HG03103 (cell line): ENCODE measurements at regions not wholly inside any gene's neighbourhood (a gene's known extent, or its start where the extent isn't known, plus 50 kb on each side); places are given as distances from the start of the nearest gene placed in this dataset.
"Not testable (repeated sequence)": the region's sequence is repeated elsewhere in the genome, so short reads cannot be mapped to it uniquely, and the experiment has no call there.

ENCODE experiments used
- ATAC-seq: cut with Tn5 transposase; IDR thresholded peaks from one replicate; pipeline ENCODE4 v1.9.1; 2021; ENCODE audit warnings: low read depth; ENCODE audit not compliant: unreplicated experiment

DNA sequence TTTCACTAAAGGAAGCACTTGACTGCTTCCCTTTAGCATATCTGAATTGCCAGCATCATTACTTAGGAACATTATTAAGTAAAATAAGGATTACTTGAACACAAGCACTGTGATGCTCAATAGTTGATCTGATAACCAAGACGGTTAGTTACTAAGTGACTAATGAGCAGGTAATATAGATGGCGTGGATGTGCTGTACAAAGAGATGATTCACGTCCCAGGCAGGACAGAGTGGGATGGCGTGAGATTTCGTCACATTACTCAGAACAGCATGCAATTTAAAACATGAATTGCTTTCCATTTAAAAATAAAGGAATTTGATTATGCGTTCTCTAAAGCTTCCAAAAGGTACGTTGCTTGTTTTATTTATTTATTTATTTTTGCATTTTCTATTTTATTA lies 240.0 kb upstream of the ARHGEF26 start:
- ATAC-seq, result no peak

DNA sequence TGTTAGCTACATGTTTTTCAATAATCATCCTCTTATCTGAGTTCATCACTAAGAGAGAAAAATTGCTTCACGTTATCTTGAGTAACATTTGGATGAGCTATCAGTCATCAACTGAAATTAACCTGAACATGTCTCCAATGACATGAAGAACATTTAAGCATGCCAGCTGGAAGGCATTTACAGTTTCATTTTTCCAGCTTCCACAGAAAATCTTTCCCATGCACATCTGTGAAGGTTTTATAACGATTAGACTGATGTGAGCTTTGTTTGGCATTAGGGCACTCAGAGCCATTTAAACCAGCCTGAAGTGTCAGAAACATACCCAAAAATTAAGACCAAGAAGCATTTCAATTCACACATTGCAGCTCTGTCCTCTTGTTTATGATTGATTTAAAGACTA lies 235.8 kb upstream of the ARHGEF26 start:
- ATAC-seq, result no peak

DNA sequence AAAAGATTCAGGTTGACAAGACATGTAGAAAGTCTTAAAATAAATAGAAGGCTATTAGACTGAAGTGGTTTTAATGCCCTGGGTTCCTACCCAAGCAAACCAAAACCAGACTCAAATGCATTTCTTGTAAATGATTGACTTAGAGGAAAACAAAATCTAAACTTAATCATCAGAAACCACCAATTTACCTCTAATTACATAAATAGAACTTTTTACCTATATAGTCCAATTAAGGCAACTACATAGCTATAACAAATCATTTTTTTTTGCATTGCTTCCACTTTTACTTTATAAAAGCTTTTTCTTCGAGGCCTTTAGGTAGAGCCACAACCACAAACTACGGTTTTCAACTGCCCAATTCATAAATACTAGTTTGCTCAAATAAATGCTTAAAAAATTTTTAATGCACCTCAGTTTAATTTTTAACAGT lies 231.3 kb upstream of the ARHGEF26 start:
- no peak for ATAC-seq

DNA sequence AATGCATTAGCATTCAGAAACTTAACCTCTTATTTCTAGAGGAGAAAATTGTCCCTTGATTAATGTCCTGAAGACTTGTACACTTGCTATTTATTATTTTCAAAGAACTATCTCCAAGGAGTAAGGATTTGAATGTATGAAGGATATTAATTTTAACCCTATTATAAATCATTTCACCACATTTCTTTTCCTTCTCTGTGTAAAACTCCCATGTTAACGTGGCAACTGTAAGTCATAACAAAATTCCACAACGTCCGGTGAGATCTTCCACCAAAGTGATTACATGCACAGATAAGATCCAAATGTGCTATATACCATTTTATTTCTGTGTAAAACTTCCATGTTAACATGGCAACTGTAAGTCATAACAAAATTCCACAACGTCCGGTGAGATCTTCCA lies 229.1 kb upstream of the ARHGEF26 start:
- ATAC-seq, result no peak

DNA sequence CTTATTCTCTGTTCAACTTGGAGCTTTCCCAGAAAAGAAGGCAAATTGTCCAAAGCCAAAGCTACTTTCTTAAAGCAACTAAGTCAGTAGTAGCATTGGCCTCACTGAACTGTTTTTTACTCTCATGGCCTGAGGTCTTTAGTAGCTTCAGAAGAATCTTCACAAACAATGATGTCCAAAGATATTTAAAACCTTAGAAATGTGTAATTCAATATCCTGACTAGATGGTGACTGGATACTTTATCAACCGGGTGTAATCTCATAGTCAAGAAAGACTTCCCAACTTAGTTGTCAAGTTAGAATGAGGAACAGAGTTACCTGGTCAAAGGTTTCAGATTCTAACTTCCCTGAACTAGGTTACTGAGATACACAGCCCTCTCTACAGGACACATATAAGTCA lies 226.3 kb upstream of the ARHGEF26 start:
- ATAC-seq, result no peak

DNA sequence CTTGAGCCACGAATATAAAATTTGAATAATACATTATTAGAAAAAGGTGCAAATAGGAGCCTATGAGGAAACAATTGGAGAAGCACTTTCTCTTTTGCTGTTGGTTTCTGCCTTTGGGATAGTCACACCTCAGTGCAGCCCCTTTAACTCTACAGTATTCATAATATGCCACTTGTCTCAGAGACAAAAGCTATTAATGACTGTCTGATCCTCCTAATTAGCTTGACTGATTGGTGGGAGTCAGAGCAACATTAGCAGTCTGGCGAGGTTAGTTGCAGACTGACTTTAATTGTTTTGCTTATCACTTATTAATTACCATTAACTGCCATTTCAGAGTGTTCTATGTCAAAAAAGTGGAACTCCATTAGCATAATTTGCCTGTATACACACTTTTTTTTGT lies 225.0 kb upstream of the ARHGEF26 start:
- no peak for ATAC-seq

DNA sequence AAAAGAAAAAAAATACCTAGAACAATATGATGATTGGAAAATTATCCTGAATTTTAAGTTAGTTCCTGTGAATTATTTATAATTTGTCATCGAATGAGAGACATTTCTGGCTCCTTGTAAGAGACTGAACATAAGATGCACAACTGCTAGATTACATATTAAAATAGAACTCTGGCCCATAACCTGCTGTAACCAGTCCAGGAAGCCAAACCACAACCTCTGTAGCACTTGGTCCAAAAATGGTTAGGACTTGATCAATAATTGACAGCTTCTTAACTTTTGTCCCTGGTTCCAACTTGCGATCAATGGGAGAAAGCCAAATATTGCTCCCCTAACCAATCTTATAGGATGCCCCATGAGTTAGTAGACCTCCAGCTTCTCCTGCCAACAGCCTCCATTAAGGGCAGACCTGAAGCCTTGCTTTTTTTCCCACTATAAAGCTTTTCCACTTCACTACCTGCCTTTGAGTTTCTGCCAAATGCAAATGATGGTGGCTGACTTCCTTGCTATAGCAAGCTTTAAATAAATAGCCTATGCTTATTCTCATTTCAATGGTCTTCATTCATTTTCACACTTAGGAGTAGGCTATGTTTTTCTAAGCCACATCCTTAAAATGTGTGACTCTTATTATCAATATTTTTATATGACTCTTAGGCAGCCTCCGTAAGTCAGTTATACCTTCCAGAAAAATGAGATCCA lies 224.0 kb upstream of the ARHGEF26 start:
- peak; percentile 61 for ATAC-seq

DNA sequence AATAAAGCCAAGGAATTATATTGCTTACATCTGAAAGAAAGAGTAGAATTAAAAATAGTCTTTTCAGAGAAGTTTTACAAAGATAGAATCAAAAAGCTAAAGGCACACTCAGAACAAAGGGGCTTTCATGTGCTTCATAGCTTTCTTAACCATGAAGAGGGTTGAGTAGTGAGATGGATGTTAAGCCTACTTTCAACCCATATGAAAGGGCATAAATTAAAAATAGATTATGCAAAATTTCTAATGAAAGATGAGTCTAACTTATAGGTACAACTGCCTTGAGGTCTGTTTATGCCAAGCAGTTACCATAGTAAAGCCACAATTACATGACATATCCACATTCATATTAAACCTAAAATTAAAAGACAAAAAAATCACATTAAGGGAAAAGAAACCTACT lies 223.3 kb upstream of the ARHGEF26 start:
- ATAC-seq, result peak; percentile 56

DNA sequence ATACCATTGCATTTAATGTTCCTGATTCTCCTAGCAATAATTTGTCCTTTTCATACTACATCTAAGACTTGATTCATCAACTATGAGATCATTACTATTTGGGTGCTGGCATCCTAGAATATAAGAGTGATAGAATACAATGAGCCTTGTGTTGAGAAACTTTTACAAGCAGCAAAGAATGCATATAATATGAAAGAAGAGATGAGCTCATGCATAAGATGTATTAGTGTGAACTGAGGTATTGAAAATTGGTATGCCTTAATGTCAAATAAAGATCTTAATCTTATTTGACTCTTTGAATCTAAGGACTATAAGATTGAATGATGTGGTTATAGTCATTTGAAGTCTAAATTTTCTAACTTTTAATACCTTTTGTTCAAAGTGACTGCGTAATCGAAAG lies 220.0 kb upstream of the ARHGEF26 start:
- ATAC-seq, result no peak

DNA sequence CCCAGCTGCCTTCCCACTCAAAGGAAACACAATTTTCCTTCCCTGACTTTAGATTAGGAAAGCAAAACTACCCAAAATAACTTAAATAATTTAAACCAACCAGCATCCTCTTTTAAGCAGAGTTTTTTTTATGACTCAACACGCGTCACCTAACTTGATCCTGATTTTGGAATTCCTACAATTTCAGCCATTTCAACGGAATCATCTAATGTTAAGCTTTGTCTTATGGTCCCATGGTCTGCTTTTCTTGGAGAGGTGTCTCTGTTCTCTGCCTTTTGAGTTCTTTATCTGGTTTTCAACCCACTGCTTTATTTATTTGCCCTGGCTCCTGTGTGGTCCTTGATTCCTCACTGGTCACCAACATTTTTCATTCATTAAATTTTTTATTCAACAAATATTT lies 219.2 kb upstream of the ARHGEF26 start:
- no peak for ATAC-seq

DNA sequence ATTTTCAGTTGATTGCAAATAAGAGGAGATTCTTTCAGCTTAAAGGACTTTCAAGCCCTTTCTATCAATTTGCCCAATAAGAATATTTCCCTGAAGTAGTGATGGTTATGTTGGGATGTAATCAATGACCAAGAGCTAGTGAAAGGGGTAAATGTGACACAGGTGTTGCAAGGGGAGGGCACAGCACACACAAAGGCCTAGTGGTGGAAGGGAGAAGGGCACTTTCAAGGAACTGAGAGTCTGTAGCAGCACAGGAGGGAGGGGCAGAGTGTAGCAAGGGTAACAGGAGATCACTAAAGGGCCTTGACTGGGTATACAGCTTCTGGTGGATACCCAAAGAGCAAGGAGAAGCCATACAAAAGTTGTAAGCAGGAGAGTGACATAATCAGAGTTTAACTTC lies 217.8 kb upstream of the ARHGEF26 start:
- ATAC-seq, result peak; percentile 85

DNA sequence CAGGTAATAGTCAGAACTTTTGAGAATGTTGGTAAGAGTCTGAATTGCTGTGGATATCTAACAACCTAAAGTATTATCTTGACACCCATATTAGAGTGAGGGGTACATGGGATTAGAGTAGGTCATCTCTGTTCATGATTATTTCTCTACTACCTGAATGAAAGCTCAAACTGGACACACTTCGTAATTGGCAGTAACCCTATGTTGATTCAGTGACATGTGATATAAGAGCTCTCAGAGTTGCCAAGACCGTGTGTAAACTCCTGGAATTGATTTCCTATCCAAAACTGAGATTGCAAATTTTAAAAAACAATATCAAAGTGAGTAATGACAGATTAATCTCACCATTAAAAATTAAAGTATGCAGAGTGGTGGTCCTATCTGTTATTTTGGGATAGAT lies 214.8 kb upstream of the ARHGEF26 start:
- no peak for ATAC-seq

DNA sequence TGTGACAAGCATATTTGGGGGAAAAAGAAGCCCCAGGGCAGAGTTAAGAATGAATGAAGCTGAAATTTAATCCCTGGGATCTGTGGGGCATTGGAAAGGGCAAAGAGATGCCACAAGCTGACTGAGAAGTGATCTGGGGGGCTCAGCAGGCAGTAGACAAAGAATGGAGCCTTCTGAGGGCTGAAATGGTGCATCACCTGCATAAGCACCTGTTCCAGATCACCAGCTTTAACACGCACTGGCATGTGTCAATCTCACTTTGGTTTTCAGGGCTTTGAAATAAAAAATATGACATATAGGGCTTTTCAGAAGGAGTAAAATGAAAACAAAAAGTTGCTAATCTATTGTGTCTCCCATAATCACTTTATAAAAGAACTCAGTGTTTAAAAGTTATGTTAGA lies 210.8 kb upstream of the ARHGEF26 start:
- no peak for ATAC-seq

DNA sequence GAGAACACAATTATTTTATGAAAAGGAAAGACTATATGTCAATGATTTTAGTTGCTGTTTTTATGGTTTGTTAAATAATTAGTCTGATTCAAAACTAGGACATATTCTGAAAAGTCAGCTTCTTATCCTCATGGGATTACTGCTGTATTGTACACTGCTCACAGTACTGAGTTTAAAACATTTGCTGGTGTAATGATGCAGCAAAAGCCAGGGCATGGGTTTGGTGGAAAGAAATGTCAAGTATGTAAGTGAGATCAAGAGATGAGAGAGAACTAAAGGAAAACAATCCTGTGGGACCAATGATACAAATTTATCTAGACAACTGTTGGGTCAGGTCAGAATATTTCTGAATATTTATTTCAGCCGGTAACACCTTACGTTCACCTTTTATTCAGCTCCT lies 210.1 kb upstream of the ARHGEF26 start:
- ATAC-seq, result no peak

DNA sequence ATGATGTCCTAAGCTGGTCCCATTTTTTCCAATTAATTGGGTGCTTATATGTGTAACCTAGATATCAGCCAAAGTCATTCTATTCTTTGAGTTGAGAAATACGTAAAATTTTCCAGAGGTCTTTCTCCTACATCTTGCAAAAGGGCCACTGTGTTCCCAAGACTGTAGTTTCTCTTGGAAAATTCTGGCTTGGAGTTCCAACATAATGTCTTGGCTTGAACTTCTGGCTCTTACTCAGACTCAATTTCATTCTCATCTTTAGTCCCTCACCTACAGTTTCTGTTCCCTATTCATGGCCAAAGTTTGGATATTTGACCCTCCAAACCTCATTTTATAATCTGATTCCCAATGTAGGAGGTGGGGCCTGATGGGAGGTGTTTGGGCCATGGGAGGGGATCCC lies 201.4 kb upstream of the ARHGEF26 start:
- no peak for ATAC-seq

DNA sequence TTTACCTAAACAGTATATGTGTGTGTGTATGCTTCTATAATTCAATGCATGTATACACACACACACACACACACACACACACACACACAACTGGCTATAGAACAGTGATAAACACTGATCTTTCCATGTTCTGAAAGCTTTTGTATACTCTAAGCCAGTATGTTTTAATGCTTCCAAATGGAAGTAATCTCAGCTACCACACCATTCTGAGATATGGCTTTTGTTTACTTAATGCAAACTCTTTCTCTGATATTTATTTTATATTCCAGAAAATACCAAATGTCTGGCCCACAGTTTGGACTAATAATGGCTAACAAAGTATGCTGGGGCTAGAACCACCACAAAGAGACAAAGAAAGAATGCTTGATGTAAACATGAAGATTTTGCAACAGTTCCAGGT lies 199.4 kb upstream of the ARHGEF26 start:
- no peak for ATAC-seq

DNA sequence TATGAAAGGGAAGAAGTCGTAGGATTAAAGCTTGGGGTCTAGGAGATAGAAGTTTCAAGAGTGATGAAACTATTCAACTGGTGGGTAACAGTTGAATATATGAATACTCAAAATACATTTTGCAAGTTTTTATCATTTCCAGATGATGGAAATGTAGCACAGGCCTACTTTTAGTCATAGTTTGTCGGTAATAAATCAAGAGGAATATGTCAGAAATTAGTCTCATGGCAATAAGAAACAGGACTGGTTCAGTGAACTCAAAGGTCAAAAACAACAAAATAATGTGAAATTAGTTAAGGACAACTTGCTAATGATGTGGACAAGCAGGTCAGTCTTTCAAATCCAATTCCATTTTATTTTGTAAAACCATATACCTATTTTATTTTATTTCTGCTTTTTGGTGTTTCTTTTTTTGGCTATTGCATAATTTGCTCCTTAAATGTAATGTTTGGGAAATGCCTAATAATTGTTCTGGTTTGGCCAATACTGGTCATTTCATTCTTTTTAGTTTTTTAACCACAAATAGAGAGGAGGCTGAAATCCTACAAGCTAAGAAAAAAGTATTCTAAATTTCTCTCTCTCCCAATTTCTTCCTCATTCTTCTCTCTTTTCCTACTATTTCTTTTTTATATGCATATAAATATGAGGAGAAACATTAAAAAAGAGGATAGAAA lies 195.2 kb upstream of the ARHGEF26 start:
- ATAC-seq, result no peak

DNA sequence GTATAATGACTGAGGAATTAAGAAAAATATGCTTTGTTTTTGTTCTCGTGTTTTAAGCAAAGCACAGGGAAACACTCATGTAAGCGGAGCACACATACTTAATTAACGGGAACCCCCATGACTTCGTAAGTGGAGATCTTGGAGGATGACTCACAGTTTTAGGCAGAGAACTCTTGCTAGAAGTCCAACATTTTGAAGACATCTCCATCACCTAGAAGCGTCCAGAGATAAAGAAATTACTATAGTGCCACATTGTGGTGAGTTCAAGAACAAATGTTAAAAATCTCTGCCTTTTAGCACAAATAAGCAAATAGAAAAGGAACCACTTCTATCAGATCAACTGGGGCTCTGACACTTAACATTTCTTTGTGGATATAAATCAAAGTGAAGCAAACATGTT lies 194.1 kb upstream of the ARHGEF26 start:
- ATAC-seq, result no peak

DNA sequence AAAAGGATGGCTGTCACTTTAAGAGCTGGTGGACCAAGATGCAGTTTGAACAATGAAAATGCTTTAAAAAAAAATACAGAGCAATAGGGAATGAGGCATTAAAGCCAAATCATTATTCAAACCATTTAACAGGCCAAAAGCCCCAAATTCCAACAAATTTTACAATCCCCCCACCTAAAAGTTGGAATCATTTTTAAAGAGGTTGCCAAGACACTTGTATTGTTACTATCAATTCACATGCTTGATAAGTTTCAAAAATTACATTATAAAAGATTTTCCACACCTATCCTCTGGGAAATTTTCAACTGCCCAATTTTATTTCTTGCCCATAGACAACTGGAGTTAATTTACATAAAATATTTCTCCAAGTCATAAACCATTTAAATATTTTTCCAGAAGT lies 192.3 kb upstream of the ARHGEF26 start:
- no peak for ATAC-seq

DNA sequence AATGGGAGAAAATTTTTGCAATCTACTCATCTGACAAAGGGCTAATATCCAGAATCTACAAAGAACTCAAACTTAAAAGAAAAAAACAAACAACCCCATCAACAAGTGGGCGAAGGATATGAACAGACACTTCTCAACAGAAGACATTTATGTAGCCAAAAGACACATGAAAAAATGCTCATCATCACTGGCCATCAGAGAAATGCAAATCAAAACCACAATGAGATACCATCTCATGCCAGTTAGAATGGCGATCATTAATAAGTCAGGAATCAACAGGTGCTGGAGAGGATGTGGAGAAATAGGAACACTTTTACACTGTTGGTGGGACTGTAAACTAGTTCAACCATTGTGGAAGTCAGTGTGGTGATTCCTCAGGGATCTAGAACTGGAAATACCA lies 187.7 kb upstream of the ARHGEF26 start:
- ATAC-seq, result not testable (repeated sequence)

DNA sequence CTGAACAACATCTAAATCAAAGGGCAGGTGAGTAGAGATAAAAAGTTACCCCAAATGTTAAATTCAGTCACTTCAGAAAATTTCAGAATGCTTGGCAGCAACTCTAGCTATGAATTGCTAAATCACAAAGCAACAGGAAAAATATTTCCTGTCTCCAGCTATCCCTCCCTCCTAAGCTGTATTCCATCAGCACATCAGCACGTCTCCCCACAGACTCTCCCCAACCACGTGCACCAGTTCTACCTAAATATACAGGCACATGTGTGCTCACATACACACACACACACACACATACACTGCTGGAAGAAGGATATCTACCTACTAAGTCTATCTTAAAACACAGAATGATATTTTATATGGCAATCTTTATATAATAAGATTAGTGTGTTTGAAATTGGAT lies 177.1 kb upstream of the ARHGEF26 start:
- no peak for ATAC-seq

DNA sequence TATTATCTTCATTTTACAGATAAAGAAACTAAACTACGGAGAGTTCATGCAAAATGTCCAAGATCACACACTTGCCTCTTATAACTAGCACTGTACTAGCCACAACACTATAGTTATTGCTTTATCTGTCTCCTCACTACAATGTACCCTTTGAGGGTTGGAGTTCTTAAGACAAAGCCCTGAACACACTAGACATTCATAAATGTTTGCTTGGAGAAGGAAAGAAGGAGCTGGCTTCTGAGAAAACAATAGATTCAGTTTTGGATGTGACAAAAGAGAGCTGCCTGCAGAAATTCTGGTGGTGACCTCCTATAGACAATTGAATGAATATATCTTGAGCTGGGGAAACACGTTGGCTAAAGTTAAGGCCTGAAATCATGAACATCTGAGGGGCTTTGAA lies 169.9 kb upstream of the ARHGEF26 start:
- no peak for ATAC-seq

DNA sequence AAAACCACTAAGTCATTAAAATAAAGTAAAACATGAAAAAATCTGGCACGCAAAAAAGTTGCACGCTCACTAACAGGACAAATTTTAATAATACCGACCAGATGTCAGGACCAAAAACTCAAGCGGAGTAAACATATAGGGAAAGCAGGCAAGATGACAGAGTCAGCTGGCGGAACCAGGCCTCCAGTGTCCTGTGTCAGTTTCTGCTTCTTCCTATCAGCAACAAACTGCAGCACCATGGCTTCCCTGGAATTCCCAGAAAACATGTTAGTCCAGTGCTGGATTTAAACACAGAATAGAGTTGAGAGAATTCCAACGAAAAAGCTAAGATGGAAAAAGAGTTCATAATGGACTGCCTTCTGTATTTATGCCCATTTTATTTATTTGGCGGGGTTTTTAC lies 169.1 kb upstream of the ARHGEF26 start:
- no peak for ATAC-seq
